OCI-LY1 (cell line): ENCODE measurements at regions not wholly inside any gene's neighbourhood (a gene's known extent, or its start where the extent isn't known, plus 50 kb on each side); places are given as distances from the start of the nearest gene placed in this dataset.

Source experiments
- CTCF ChIP-seq: fragments of 200-600 bp; sonication (generic), shearing (Covaris generic); IDR thresholded peaks from 2 replicates; pipeline ENCODE4 v1.5.1; 2017; ENCODE audit warnings: mild to moderate bottlenecking, antibody characterized with exemption, low read length, moderate library complexity, mixed read lengths
- EZH2 ChIP-seq: fragments of 200-600 bp; sonication (generic), shearing (Covaris generic); IDR thresholded peaks from 2 replicates; pipeline ENCODE4 v1.8.0; 2017; ENCODE audit warnings: borderline replicate concordance, mixed run types, mild to moderate bottlenecking, antibody characterized with exemption, low read length, moderate library complexity, mixed read lengths

GRCh38 chr6:811831-812230 lies 118.9 kb upstream of the EXOC2 start:
- TF ChIP-seq CTCF: no peak
- no peak for TF ChIP-seq EZH2
